ENCODE measurements at regions not wholly inside any gene's neighbourhood (a gene's known extent, or its start where the extent isn't known, plus 50 kb on each side); places are given as distances from the start of the nearest gene placed in this dataset.

- TF ChIP-seq CTCF (IDR thresholded peaks at IDR 0.05; ENCODE audit: insufficient read depth, low read length, poor library complexity, severe bottlenecking): no peak
- no peak for TF ChIP-seq EZH2phosphoT487 (conservative IDR thresholded peaks at IDR 0.05; ENCODE audit: low read length)
These were observed 267.8 kb downstream of the SH2D4B start for GRCh38 chr10:80805343-80806020.

Measured in SU-DHL-6 (cell line).